ENCODE measurements at regions not wholly inside any gene's neighbourhood (a gene's known extent, or its start where the extent isn't known, plus 50 kb on each side); places are given as distances from the start of the nearest gene placed in this dataset.

DNA sequence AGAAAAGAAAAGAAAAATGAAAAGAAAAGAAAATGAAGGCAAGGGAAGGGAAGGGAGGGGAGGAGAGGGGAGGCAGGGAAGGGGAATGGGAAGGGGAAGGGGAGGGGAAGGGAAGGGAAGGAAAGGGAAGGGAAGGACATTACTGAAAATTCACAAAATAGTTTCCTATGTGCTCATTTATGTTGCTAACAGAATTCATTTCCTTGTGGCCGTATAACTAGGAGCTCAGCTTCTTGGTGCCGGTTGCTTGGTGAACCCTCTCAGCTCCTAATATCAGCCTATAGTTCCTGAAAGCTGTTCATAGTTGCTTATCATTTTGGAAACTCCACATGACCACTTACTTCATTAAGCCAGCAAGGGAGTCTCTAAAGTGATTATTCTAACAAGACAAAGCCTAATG lies 379.8 kb upstream of the TMEFF2 start:
- TF ChIP-seq, protein P1, sequence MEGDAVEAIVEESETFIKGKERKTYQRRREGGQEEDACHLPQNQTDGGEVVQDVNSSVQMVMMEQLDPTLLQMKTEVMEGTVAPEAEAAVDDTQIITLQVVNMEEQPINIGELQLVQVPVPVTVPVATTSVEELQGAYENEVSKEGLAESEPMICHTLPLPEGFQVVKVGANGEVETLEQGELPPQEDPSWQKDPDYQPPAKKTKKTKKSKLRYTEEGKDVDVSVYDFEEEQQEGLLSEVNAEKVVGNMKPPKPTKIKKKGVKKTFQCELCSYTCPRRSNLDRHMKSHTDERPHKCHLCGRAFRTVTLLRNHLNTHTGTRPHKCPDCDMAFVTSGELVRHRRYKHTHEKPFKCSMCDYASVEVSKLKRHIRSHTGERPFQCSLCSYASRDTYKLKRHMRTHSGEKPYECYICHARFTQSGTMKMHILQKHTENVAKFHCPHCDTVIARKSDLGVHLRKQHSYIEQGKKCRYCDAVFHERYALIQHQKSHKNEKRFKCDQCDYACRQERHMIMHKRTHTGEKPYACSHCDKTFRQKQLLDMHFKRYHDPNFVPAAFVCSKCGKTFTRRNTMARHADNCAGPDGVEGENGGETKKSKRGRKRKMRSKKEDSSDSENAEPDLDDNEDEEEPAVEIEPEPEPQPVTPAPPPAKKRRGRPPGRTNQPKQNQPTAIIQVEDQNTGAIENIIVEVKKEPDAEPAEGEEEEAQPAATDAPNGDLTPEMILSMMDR (IDR thresholded peaks at IDR 0.05) = no peak
- TF ChIP-seq EP300 (IDR thresholded peaks at IDR 0.05) (no peak), POLR2AphosphoS5 (IDR thresholded peaks at IDR 0.05) (no peak), POLR2A (IDR thresholded peaks at IDR 0.05) (no peak)
- intact Hi-C loops (cut with DNase I) = no loop called here
- Histone ChIP-seq H3K27ac (no peak overlapping the region), H3K4me3 (no peak overlapping the region), H3K36me3 (no peaks in the 10 kb centered on the region), H3K4me1 (no peaks in the 10 kb centered on the region), H3K9me3 (no peaks in the 10 kb centered on the region), H3K27me3 (no peaks in the 10 kb centered on the region)
- WGBS, 2 donors = 92% methylated on average over 2 of the region's 2 CpGs
- DNase-seq = no peak

DNA sequence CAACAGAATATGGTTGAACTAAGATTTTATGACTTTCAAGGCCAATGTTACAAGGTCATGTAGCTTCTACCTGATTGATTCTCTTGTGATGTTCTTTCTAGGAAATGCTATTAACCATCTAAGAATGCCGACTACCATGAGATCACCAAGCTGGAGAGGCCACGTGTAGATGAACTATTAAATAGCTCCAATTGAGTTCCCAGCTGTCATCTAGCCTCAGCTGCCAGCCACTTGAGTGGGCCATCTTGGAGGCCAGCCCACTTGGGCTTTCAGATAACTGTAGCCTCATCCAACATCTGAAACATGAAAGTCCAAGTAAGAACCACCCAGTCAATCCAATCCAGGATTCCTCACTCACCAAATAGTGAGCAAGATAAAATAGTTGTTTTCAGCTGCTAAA lies 376.9 kb upstream of the TMEFF2 start:
- TF ChIP-seq POLR2AphosphoS5 (IDR thresholded peaks at IDR 0.05) (no peak), POLR2A (IDR thresholded peaks at IDR 0.05) (no peak), EP300 (IDR thresholded peaks at IDR 0.05) (no peak)
- TF ChIP-seq, protein P1 (IDR thresholded peaks at IDR 0.05) = no peak
- no peak overlapping the region for H3K27ac ChIP-seq
- DNase-seq = no peak
- intact Hi-C loops (cut with DNase I) = no loop called here
- no peaks in the 10 kb centered on the region for H3K36me3 ChIP-seq
- H3K9me3 ChIP-seq = no peaks in the 10 kb centered on the region
- H3K4me3 ChIP-seq = no peak overlapping the region
- no peaks in the 10 kb centered on the region for H3K4me1 ChIP-seq
- no peaks in the 10 kb centered on the region for H3K27me3 ChIP-seq
- WGBS, 2 donors = 62 to 80% methylated on average over 2 of the region's 2 CpGs

DNA sequence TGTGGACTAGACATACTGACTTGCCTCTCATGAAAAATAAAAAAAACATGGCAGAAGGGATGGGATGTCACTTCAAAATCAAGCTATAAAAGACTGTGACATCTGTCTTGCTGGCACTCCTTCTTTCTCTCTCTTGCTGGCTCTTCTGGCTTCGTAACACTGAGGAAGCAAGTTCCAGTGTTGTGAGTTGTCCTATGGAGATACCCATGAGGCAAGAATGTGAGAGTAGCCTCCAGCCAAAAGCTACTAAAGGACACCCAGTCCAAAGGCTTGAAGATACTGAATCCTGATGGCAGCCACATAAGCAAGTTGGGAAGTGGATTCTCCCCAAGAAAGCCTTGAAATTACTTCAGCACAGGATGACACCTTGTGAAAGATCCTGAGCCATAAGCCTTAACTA lies 376.1 kb upstream of the TMEFF2 start:
- DNase-seq = no peak
- intact Hi-C loops (cut with DNase I) = no loop called here

DNA sequence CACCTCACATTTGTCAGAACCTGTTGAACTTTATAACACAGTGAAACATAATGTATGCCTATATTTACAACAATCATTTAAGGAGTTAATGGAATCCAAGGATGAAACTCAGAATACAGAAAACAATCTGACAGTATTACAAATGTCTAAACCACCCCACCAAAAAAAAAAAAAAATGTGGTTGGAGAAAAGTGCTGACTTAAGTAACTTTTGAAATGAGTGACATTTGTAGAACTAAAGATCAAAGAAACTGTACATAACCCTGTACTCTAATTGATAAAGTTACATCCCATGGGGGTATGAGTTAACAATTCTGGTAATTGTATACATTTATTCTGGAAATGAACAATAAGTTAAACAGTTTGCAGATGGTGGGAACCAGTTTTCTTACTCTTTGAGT lies 372.1 kb upstream of the TMEFF2 start:
- intact Hi-C loops (cut with DNase I) = no loop called here
- H3K27ac ChIP-seq = no peak overlapping the region
- H3K9me3 ChIP-seq = no peaks in the 10 kb centered on the region
- H3K4me3 ChIP-seq = no peak overlapping the region
- no peaks in the 10 kb centered on the region for H3K4me1 ChIP-seq
- DNase-seq = no peak
- H3K27me3 ChIP-seq = no peaks in the 10 kb centered on the region
- no peak for TF ChIP-seq POLR2AphosphoS5 (IDR thresholded peaks at IDR 0.05)
- no peaks in the 10 kb centered on the region for H3K36me3 ChIP-seq

More for the DNA sequence above, 376.1 kb upstream of the TMEFF2 start:
- no peaks in the 10 kb centered on the region for H3K4me1 ChIP-seq
- 84 to 96% methylated on average over 1 of the region's 1 CpG for WGBS, 2 donors
- no peak overlapping the region for H3K27ac ChIP-seq
- H3K9me3 ChIP-seq = no peaks in the 10 kb centered on the region
- H3K4me3 ChIP-seq = no peak overlapping the region
- H3K36me3 ChIP-seq = no peaks in the 10 kb centered on the region
- no peaks in the 10 kb centered on the region for H3K27me3 ChIP-seq
- TF ChIP-seq EP300 (IDR thresholded peaks at IDR 0.05) = no peak
- no peak for TF ChIP-seq POLR2A (IDR thresholded peaks at IDR 0.05)

DNA sequence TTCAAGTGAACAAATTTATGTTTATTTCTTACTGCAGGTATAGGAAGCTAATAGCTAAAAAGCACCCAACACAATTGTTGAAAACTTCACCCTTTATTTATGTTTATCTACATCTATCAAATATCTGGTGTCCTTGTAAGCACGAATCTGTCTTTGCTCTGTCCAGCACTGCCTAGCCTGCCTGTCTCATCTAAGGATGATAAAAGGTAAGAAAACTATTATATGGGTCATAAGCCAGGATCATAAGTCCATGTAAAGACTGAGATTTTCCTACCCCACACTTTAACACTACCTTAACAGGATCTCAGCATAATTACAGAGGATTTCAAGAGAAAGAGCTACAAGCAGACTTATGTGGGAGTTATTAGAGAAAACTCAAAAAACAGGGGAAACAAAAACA lies 365.6 kb upstream of the TMEFF2 start:
- intact Hi-C loops (cut with DNase I) = no loop called here
- TF ChIP-seq EP300 (IDR thresholded peaks at IDR 0.05) = no peak
- TF ChIP-seq POLR2AphosphoS5 (IDR thresholded peaks at IDR 0.05) = no peak
- no peak for TF ChIP-seq POLR2A (IDR thresholded peaks at IDR 0.05)
- TF ChIP-seq, protein P1 (IDR thresholded peaks at IDR 0.05) = no peak
- H3K27ac ChIP-seq = no peak overlapping the region
- 7 to 40% methylated on average over 1 of the region's 1 CpG for WGBS, 2 donors
- no peaks in the 10 kb centered on the region for H3K36me3 ChIP-seq
- no peaks in the 10 kb centered on the region for H3K4me1 ChIP-seq
- H3K9me3 ChIP-seq = no peaks in the 10 kb centered on the region
- DNase-seq = no peak
- H3K27me3 ChIP-seq = no peaks in the 10 kb centered on the region
- H3K4me3 ChIP-seq = no peak overlapping the region

DNA sequence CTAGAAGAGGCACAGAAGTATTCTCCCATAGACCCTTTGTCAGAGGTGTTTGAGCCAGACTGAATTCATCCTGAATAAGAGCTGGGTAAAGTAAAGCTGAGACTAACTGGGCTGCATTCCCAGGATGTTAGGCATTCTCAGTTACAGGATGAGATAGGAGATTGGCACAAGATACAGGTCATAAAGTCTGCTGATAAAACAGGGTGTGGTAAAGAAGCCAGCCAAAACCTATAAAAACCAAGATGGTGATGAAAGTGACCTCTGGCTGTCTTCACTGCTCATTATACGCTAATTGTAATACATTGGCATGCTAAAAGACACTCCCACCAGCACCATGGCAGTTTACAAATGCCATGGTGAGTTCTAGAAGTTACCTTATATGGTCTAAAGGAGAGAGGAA lies 364.9 kb upstream of the TMEFF2 start:
- no peaks in the 10 kb centered on the region for H3K27me3 ChIP-seq
- TF ChIP-seq EP300 (IDR thresholded peaks at IDR 0.05) = no peak
- TF ChIP-seq POLR2AphosphoS5 (IDR thresholded peaks at IDR 0.05) = no peak
- no peak for TF ChIP-seq POLR2A (IDR thresholded peaks at IDR 0.05)
- TF ChIP-seq, protein P1 (IDR thresholded peaks at IDR 0.05) = no peak
- no peaks in the 10 kb centered on the region for H3K4me1 ChIP-seq
- no peak for DNase-seq
- H3K9me3 ChIP-seq = no peaks in the 10 kb centered on the region
- no peak overlapping the region for H3K4me3 ChIP-seq
- no peak overlapping the region for H3K27ac ChIP-seq
- no peaks in the 10 kb centered on the region for H3K36me3 ChIP-seq
- intact Hi-C loops (cut with DNase I) = no loop called here
- WGBS, 2 donors = 0% methylated on average over 1 of the region's 1 CpG

Measured in sigmoid colon (tissue), 6 donors.